ENCODE measurements at regions not wholly inside any gene's neighbourhood (a gene's known extent, or its start where the extent isn't known, plus 50 kb on each side); places are given as distances from the start of the nearest gene placed in this dataset.

GRCh38 chr13:99150575-99151361 is 49.9 kb upstream of the UBAC2 start:
- H3K36me3 Mint-ChIP-seq (ENCODE audit: low read depth) = no peaks in the 10 kb centered on the region
- no peak overlapping the region for H3K27ac Mint-ChIP-seq

More at GRCh38 chr13:99150575-99151361, 49.9 kb upstream of the UBAC2 start:
- Mint-ChIP-seq H3K9me3 (no peaks in the 10 kb centered on the region), H3K4me3 (no peak overlapping the region), H3K27me3 (ENCODE audit: low read depth) (peaks cover 4% of the 10 kb centered on the region), H3K4me1 (no peaks in the 10 kb centered on the region)
- TF ChIP-seq CTCF (IDR thresholded peaks at IDR 0.05; ENCODE audit: unreplicated experiment in 3 of 3) = no peak
